Lung (tissue), 11 donors: ENCODE measurements at regions not wholly inside any gene's neighbourhood (a gene's known extent, or its start where the extent isn't known, plus 50 kb on each side); places are given as distances from the start of the nearest gene placed in this dataset.

Experiments
- ATAC-seq: fragments of 200-7000 bp; cut with Tn5 transposase; one replicate; pipeline ENCODE4 v1.9.1; 2020; ENCODE audit warnings: moderate number of reproducible peaks; ENCODE audit not compliant: insufficient read depth, low FRiP score
- DNase-seq, 3 donors: peaks; one replicate each; pipeline ENCODE4 v3.0.0-alpha.2; 2013 to 2017
- H3K27ac ChIP-seq, 2 donors: one replicate each; pipeline ENCODE4 v1.5.1; 2013; ENCODE audit warnings: mild to moderate bottlenecking in 2 of 2, moderate library complexity in 2 of 2, control low read depth in 1 of 2, inconsistent platforms in 1 of 2, low read depth in 1 of 2, low read length in 1 of 2
- H3K27me3 ChIP-seq, 3 donors: one replicate each; pipeline ENCODE4 v1.5.1; 2013; ENCODE audit warnings: low read length in 2 of 3; ENCODE audit not compliant: control insufficient read depth in 3 of 3, insufficient read depth in 3 of 3
- H3K36me3 ChIP-seq, 4 donors: one replicate each; pipeline ENCODE4 v1.5.1; 2013; ENCODE audit warnings: low read length in 4 of 4, mild to moderate bottlenecking in 1 of 4, moderate library complexity in 1 of 4; ENCODE audit not compliant: control insufficient read depth in 4 of 4, insufficient read depth in 4 of 4
- H3K4me1 ChIP-seq, 5 donors: one replicate each; pipeline ENCODE4 v1.5.1; 2013; ENCODE audit warnings: low read length in 5 of 5, mild to moderate bottlenecking in 2 of 5, moderate library complexity in 1 of 5; ENCODE audit not compliant: control insufficient read depth in 5 of 5, insufficient read depth in 5 of 5
- H3K4me3 ChIP-seq: one replicate; pipeline ENCODE4 v1.5.1; 2013; ENCODE audit warnings: mild to moderate bottlenecking, control low read depth, moderate library complexity
- H3K9ac ChIP-seq, 2 donors: one replicate each; pipeline ENCODE4 v1.5.1; 2013; ENCODE audit warnings: low read length in 2 of 2, control low read depth in 1 of 2; ENCODE audit not compliant: insufficient read depth in 1 of 2
- H3K9me3 ChIP-seq, 4 donors: one replicate each; pipeline ENCODE4 v1.5.1; 2013; ENCODE audit warnings: low read length in 3 of 4, mild to moderate bottlenecking in 1 of 4, moderate library complexity in 1 of 4; ENCODE audit not compliant: control insufficient read depth in 4 of 4, insufficient read depth in 3 of 4
- CTCF ChIP-seq: IDR thresholded peaks from 2 replicates; pipeline ENCODE4 v1.5.1; 2012; ENCODE audit warnings: mild to moderate bottlenecking; ENCODE audit errors: control extremely low read depth, extremely low read depth
- WGBS, 2 donors: extraction: QIAGEN DNeasy Blood & Tissue Kit; methylation state at CpG; one replicate each; pipeline ENCODE4 v1.1.7; 2013; 5-methylcytosine and 5-hydroxymethylcytosine counted together
- donor health status: control.
- donor health status: control.
- donor health status: Bipolar disorder and iron deficiency.
- donor health status: healthy.
- donor health status: DM: yes; HTN: yes; CAD: no.

GRCh38 chr5:72035831-72036230, 71.4 kb upstream of the MAP1B start:
- 78 to 81% methylated on average over 3 of the region's 3 CpGs for WGBS, 2 donors
- Histone ChIP-seq H3K9me3 (peaks cover 0 to 2% (median 0%) of the 10 kb centered on the region in 4 donors), H3K4me1 (no peaks in the 10 kb centered on the region), H3K27me3 (no peaks in the 10 kb centered on the region), H3K4me3 (no peak overlapping the region), H3K9ac (no peak overlapping the region), H3K36me3 (no peaks in the 10 kb centered on the region), H3K27ac (no peak overlapping the region)
- no peak for ATAC-seq
- TF ChIP-seq CTCF: no peak
- no peak for DNase-seq

- WGBS, 2 donors: 47 to 48% methylated on average over 3 of the region's 3 CpGs
- H3K9me3 ChIP-seq: peaks cover 0 to 2% (median 0%) of the 10 kb centered on the region in 4 donors
- H3K4me1 ChIP-seq: no peaks in the 10 kb centered on the region
- no peak for TF ChIP-seq CTCF
- H3K36me3 ChIP-seq: no peaks in the 10 kb centered on the region
- no peaks in the 10 kb centered on the region for H3K27me3 ChIP-seq
- DNase-seq: no peak
- no peak for ATAC-seq
- no peak overlapping the region for H3K27ac ChIP-seq
- H3K4me3 ChIP-seq: no peak overlapping the region
- no peak overlapping the region for H3K9ac ChIP-seq
These were observed 70.3 kb upstream of the MAP1B start for GRCh38 chr5:72036951-72037350.

- ATAC-seq (no peak), DNase-seq (no peak)
- Histone ChIP-seq H3K9ac (no peak overlapping the region), H3K4me3 (no peak overlapping the region), H3K27me3 (peaks cover 0 to 3% (median 0%) of the 10 kb centered on the region in 3 donors), H3K27ac (peak overlapping the region in 1 of 2 donors; percentile 70), H3K9me3 (peaks cover 0 to 2% (median 0%) of the 10 kb centered on the region in 4 donors), H3K4me1 (no peaks in the 10 kb centered on the region), H3K36me3 (no peaks in the 10 kb centered on the region)
- no peak for TF ChIP-seq CTCF
These were observed 66.8 kb upstream of the MAP1B start for GRCh38 chr5:72040513-72040912.

GRCh38 chr5:72041654-72042053, 65.6 kb upstream of the MAP1B start:
- H3K4me1 ChIP-seq: no peaks in the 10 kb centered on the region
- peaks cover 0 to 2% (median 0%) of the 10 kb centered on the region in 4 donors for H3K9me3 ChIP-seq
- no peaks in the 10 kb centered on the region for H3K36me3 ChIP-seq
- no peak for TF ChIP-seq CTCF
- 47 to 64% methylated on average over 2 of the region's 2 CpGs for WGBS, 2 donors
- no peak overlapping the region for H3K9ac ChIP-seq
- no peak overlapping the region for H3K4me3 ChIP-seq
- peaks cover 0 to 3% (median 0%) of the 10 kb centered on the region in 3 donors for H3K27me3 ChIP-seq
- no peak for DNase-seq
- no peak for ATAC-seq
- peak overlapping the region in 1 of 2 donors; percentile 23 for H3K27ac ChIP-seq
